Liver (tissue), 8 donors: ENCODE measurements at regions not wholly inside any gene's neighbourhood (a gene's known extent, or its start where the extent isn't known, plus 50 kb on each side); places are given as distances from the start of the nearest gene placed in this dataset.

Source experiments
- DNase-seq: peaks from one replicate; pipeline ENCODE4 v3.0.0-alpha.2; 2017; ENCODE audit warnings: low spot score
- H3K27ac ChIP-seq, 2 donors: one replicate each; pipeline ENCODE4 v1.7.0; 2013; ENCODE audit warnings: inconsistent platforms in 2 of 2, low read length in 2 of 2, control low read depth in 1 of 2, low read depth in 1 of 2, mild to moderate bottlenecking in 1 of 2
- H3K27me3 ChIP-seq, 4 donors: one replicate each; pipeline versions ENCODE4 v1.6.1 to v1.7.0; 2013; ENCODE audit warnings: low read length in 3 of 4, inconsistent platforms in 1 of 4, mild to moderate bottlenecking in 1 of 4, moderate library complexity in 1 of 4; ENCODE audit not compliant: control insufficient read depth in 4 of 4, insufficient read depth in 4 of 4
- H3K36me3 ChIP-seq, 4 donors: one replicate each; pipeline versions ENCODE4 v1.6.1 to v1.7.0; 2013; ENCODE audit warnings: low read length in 3 of 4, mild to moderate bottlenecking in 3 of 4, low read depth in 1 of 4, moderate library complexity in 1 of 4; ENCODE audit not compliant: control insufficient read depth in 4 of 4, insufficient read depth in 3 of 4
- H3K4me1 ChIP-seq, 4 donors: one replicate each; pipeline versions ENCODE4 v1.6.1 to v1.7.0; 2013; ENCODE audit warnings: low read length in 3 of 4, mild to moderate bottlenecking in 3 of 4, moderate library complexity in 1 of 4; ENCODE audit not compliant: control insufficient read depth in 4 of 4, insufficient read depth in 4 of 4
- H3K4me3 ChIP-seq, 3 donors: one replicate each; pipeline versions ENCODE4 v1.6.1 to v1.7.0; 2013; ENCODE audit warnings: low read length in 3 of 3, control low read depth in 1 of 3, low read depth in 1 of 3, mild to moderate bottlenecking in 1 of 3
- H3K9ac ChIP-seq, 2 donors: one replicate each; pipeline ENCODE4 v1.7.0; 2013; ENCODE audit warnings: low read length in 2 of 2, mild to moderate bottlenecking in 2 of 2, moderate library complexity in 2 of 2, control low read depth in 1 of 2, low read depth in 1 of 2
- H3K9me3 ChIP-seq, 4 donors: one replicate each; pipeline versions ENCODE4 v1.6.1 to v1.7.0; 2013; ENCODE audit warnings: low read length in 3 of 4; ENCODE audit not compliant: control insufficient read depth in 4 of 4
- EGR1 ChIP-seq, 2 donors: IDR thresholded peaks; 2 replicates each; pipeline ENCODE4 v1.6.1; 2016 to 2018; ENCODE audit warnings: antibody characterized with exemption in 2 of 2, low read depth in 2 of 2
- FOXA1 ChIP-seq: IDR thresholded peaks from 2 replicates; pipeline ENCODE4 v1.6.1; 2016; ENCODE audit warnings: antibody characterized with exemption
- FOXA2 ChIP-seq: IDR thresholded peaks from 2 replicates; pipeline ENCODE4 v1.6.1; 2016; ENCODE audit warnings: antibody characterized with exemption
- GABPA ChIP-seq, 2 donors: IDR thresholded peaks in 1 of 2; conservative IDR thresholded peaks in 1 of 2; 2 replicates each; pipeline ENCODE4 v1.6.1; 2016; ENCODE audit warnings: antibody characterized with exemption in 2 of 2, mild to moderate bottlenecking in 1 of 2, moderate library complexity in 1 of 2
- HNF4A ChIP-seq, 2 donors: conservative IDR thresholded peaks; 2 replicates each; pipeline ENCODE4 v1.6.1; 2016; ENCODE audit warnings: antibody characterized with exemption in 2 of 2, mild to moderate bottlenecking in 2 of 2
- HNF4G ChIP-seq: IDR thresholded peaks from 2 replicates; pipeline ENCODE4 v1.6.1; 2016; ENCODE audit warnings: antibody characterized with exemption
- JUND ChIP-seq, 2 donors: IDR thresholded peaks; 2 replicates each; pipeline ENCODE4 v1.6.1; 2016; ENCODE audit warnings: antibody characterized with exemption in 2 of 2
- NR2F2 ChIP-seq: IDR thresholded peaks from 2 replicates; pipeline ENCODE4 v1.6.1; 2016; ENCODE audit warnings: antibody characterized with exemption
- RAD21 ChIP-seq, 2 donors: IDR thresholded peaks; 2 replicates each; pipeline ENCODE4 v1.6.1; 2016; ENCODE audit warnings: antibody characterized with exemption in 2 of 2, mild to moderate bottlenecking in 2 of 2
- RXRA ChIP-seq, 2 donors: IDR thresholded peaks; 2 replicates each; pipeline ENCODE4 v1.6.1; 2017 to 2018; ENCODE audit warnings: antibody characterized with exemption in 2 of 2, mild to moderate bottlenecking in 1 of 2
- SP1 ChIP-seq: IDR thresholded peaks from 2 replicates; pipeline ENCODE4 v1.6.1; 2018; ENCODE audit warnings: antibody characterized with exemption, mild to moderate bottlenecking
- TAF1 ChIP-seq: conservative IDR thresholded peaks from 2 replicates; pipeline ENCODE4 v1.6.1; 2016; ENCODE audit warnings: antibody characterized with exemption, mild to moderate bottlenecking
- YY1 ChIP-seq: IDR thresholded peaks from 2 replicates; pipeline ENCODE4 v1.6.1; 2016; ENCODE audit warnings: antibody characterized with exemption, mild to moderate bottlenecking
- WGBS: extraction: QIAGEN DNeasy Blood & Tissue Kit; methylation state at CpG from one replicate; pipeline ENCODE4 v1.1.7; 2013; 5-methylcytosine and 5-hydroxymethylcytosine counted together
- TF ChIP-seq, protein P1 (sequence below): IDR thresholded peaks from 2 replicates; pipeline ENCODE4 v1.6.1; 2016; ENCODE audit warnings: antibody characterized with exemption
- TF ChIP-seq, protein P2 (sequence below): IDR thresholded peaks from 2 replicates; pipeline ENCODE4 v1.6.1; 2016; ENCODE audit warnings: antibody characterized with exemption
- TF ChIP-seq, protein P3 (sequence below): fragments of 150-350 bp; IDR thresholded peaks from 2 replicates; pipeline ENCODE4 v1.5.1; 2017; ENCODE audit warnings: improper control_type of control experiment, low read depth, low read length; ENCODE audit not compliant: missing input control
- donor health status: healthy.
- donor health status: healthy.
- donor health status: healthy.
- donor health status: healthy.
- donor health status: healthy.

DNA sequence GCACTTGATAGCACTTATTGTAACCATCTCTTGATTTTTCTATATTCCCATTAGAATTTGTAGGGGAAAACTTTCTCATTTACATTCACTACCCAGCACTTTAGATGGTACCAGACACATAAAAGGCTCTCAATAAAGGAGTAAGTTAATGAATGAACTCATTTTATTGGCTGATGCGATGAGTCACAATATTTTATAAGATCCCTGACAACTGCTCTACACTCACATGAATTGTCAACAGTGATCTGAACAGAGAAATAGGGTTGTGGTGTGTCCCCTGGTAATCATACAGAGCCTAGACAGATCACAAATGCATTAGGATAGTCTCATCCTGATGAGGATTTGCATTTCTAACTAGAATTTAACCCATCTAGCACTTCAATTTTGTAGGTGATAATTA is 567.6 kb upstream of the ARPP21 start:
- H3K4me3 ChIP-seq = no peak overlapping the region

DNA sequence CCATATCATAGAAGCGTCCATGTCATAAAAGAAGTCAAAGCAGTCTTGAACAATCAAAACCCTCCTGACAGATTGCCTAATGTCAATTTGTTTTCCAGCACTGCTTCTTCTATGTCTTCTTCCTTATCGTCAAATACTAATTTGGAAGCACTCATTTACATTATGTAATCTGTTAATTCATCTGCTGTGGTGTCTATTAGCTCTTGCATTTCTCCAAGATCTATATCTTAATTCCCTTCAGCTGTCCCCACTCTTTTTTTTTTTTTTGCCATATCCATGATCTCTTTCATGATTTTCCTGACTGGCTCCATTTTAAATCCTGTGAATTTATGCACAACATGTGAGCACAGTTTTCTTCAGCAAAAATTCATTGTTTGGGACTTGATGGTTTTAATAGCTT is 560.5 kb upstream of the ARPP21 start:
- peaks cover 0 to 2% (median 0%) of the 10 kb centered on the region in 4 donors for H3K27me3 ChIP-seq
- DNase-seq = no peak
- no peak for TF ChIP-seq HNF4A (conservative IDR thresholded peaks at IDR 0.05)
- TF ChIP-seq GABPA (IDR thresholded peaks at IDR 0.05 in 1 of 2, conservative IDR thresholded peaks at IDR 0.05 in 1 of 2) = no peak
- no peak for TF ChIP-seq JUND (IDR thresholded peaks at IDR 0.05)
- TF ChIP-seq FOXA1 = no peak
- no peak for TF ChIP-seq TAF1
- no peak for TF ChIP-seq SP1
- no peak overlapping the region for H3K4me3 ChIP-seq
- H3K4me1 ChIP-seq = no peaks in the 10 kb centered on the region
- H3K27ac ChIP-seq = no peak overlapping the region
- H3K9me3 ChIP-seq = no peaks in the 10 kb centered on the region
- no peak overlapping the region for H3K9ac ChIP-seq
- WGBS = 82% methylated on average over 2 of the region's 2 CpGs
- no peaks in the 10 kb centered on the region for H3K36me3 ChIP-seq

More for the DNA sequence above, 567.6 kb upstream of the ARPP21 start:
- no peaks in the 10 kb centered on the region for H3K27me3 ChIP-seq
- 81% methylated on average over 1 of the region's 1 CpG for WGBS
- no peak for TF ChIP-seq NR2F2
- TF ChIP-seq TAF1 = no peak
- TF ChIP-seq EGR1 (IDR thresholded peaks at IDR 0.05; ENCODE audit: low read depth in 2 of 2) = no peak
- TF ChIP-seq FOXA2 = no peak
- TF ChIP-seq, protein P1, sequence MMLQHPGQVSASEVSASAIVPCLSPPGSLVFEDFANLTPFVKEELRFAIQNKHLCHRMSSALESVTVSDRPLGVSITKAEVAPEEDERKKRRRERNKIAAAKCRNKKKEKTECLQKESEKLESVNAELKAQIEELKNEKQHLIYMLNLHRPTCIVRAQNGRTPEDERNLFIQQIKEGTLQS = no peak
- TF ChIP-seq HNF4G = no peak
- TF ChIP-seq RAD21 (IDR thresholded peaks at IDR 0.05) = no peak
- no peak for TF ChIP-seq HNF4A (conservative IDR thresholded peaks at IDR 0.05)
- TF ChIP-seq SP1 = no peak
- TF ChIP-seq, protein P2, sequence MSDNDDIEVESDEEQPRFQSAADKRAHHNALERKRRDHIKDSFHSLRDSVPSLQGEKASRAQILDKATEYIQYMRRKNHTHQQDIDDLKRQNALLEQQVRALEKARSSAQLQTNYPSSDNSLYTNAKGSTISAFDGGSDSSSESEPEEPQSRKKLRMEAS = no peak
- no peak for TF ChIP-seq RXRA (IDR thresholded peaks at IDR 0.05)
- no peak for TF ChIP-seq GABPA (IDR thresholded peaks at IDR 0.05 in 1 of 2, conservative IDR thresholded peaks at IDR 0.05 in 1 of 2)
- H3K36me3 ChIP-seq = no peaks in the 10 kb centered on the region
- DNase-seq = no peak
- H3K4me1 ChIP-seq = no peaks in the 10 kb centered on the region
- no peak overlapping the region for H3K27ac ChIP-seq
- no peak overlapping the region for H3K9ac ChIP-seq
- H3K9me3 ChIP-seq = no peaks in the 10 kb centered on the region

DNA sequence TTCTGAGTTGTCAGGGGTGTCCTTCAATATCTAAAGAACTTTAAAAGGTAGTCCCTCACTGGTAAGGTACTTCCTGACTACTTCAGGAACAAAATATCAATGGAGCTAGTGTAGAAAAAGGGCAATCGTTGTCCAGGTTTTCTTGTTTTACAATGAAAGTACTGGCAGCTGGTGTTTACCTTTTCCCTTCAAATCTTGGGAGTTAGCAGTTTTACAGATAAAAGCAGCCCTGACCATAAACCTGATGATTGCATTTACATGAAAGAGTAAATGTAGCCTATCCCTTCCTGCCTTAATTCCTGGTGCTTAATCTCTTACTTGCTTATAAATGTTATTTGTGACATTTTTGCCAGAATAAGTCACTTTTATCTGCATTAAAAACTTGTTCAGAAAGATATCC is 559.9 kb upstream of the ARPP21 start:
- no peaks in the 10 kb centered on the region for H3K36me3 ChIP-seq
- H3K4me1 ChIP-seq = no peaks in the 10 kb centered on the region
- no peak overlapping the region for H3K27ac ChIP-seq
- no peaks in the 10 kb centered on the region for H3K9me3 ChIP-seq
- no peak for DNase-seq
- TF ChIP-seq HNF4G = no peak
- TF ChIP-seq, protein P3, sequence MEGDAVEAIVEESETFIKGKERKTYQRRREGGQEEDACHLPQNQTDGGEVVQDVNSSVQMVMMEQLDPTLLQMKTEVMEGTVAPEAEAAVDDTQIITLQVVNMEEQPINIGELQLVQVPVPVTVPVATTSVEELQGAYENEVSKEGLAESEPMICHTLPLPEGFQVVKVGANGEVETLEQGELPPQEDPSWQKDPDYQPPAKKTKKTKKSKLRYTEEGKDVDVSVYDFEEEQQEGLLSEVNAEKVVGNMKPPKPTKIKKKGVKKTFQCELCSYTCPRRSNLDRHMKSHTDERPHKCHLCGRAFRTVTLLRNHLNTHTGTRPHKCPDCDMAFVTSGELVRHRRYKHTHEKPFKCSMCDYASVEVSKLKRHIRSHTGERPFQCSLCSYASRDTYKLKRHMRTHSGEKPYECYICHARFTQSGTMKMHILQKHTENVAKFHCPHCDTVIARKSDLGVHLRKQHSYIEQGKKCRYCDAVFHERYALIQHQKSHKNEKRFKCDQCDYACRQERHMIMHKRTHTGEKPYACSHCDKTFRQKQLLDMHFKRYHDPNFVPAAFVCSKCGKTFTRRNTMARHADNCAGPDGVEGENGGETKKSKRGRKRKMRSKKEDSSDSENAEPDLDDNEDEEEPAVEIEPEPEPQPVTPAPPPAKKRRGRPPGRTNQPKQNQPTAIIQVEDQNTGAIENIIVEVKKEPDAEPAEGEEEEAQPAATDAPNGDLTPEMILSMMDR = no peak
- TF ChIP-seq YY1 = no peak
- TF ChIP-seq RAD21 (IDR thresholded peaks at IDR 0.05) = no peak
- peaks cover 0 to 2% (median 0%) of the 10 kb centered on the region in 4 donors for H3K27me3 ChIP-seq
- no peak overlapping the region for H3K4me3 ChIP-seq
- H3K9ac ChIP-seq = no peak overlapping the region
- 45% methylated on average over 1 of the region's 1 CpG for WGBS
